ENCODE measurements at regions not wholly inside any gene's neighbourhood (a gene's known extent, or its start where the extent isn't known, plus 50 kb on each side); places are given as distances from the start of the nearest gene placed in this dataset.
"Not testable (repeated sequence)": the region's sequence is repeated elsewhere in the genome, so short reads cannot be mapped to it uniquely, and the experiment has no call there.

GRCh38 chr5:20972419-20972925 lies 984.5 kb upstream of the CDH18 start:
- peak; percentile 99 for FAIRE-seq
- TF ChIP-seq POLR2A (IDR thresholded peaks at IDR 0.05; ENCODE audit: low read depth, low read length) = peak; percentile 32; the same call in 1 of the 2 replicates

GRCh38 chr5:20959347-20959746 lies 971.3 kb upstream of the CDH18 start:
- no peak for FAIRE-seq
- DNase-seq (ENCODE audit: insufficient read length, low spot score) = no peak
- TF ChIP-seq POLR2A (IDR thresholded peaks at IDR 0.05; ENCODE audit: low read depth, low read length) = no peak

More at GRCh38 chr5:20972419-20972925, 984.5 kb upstream of the CDH18 start:
- DNase-seq (ENCODE audit: insufficient read length, low spot score) = peak; percentile 47

GRCh38 chr5:20958641-20959040 lies 970.6 kb upstream of the CDH18 start:
- TF ChIP-seq POLR2A (IDR thresholded peaks at IDR 0.05; ENCODE audit: low read depth, low read length) = no peak
- DNase-seq (ENCODE audit: insufficient read length, low spot score) = no peak
- no peak for FAIRE-seq

DNA sequence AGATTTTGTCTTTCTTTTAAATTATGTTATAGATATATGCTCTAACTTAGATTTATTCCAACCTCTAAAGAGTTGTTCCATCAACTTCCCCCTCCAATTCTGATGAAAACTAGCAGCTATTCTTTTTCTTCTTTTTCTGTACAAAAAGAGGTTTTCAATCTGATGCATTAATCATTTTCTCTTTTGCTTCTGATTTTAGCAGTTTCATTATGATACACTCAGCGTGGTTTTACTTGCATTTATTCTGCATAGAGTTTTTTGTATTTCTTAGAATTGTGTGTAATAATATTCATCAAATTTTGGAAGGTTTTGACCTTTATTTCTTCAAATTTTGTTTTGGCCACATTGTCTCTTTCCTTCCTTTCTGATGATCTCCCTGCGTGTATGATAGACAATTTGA lies 968.1 kb upstream of the CDH18 start:
- FAIRE-seq = no peak
- DNase-seq (ENCODE audit: insufficient read length, low spot score) = no peak
- TF ChIP-seq POLR2A (IDR thresholded peaks at IDR 0.05; ENCODE audit: low read depth, low read length) = no peak

- FAIRE-seq (peak; percentile 80), DNase-seq (ENCODE audit: insufficient read length, low spot score) (no peak)
- no peak for TF ChIP-seq POLR2A (IDR thresholded peaks at IDR 0.05; ENCODE audit: low read depth, low read length)
Observed at GRCh38 chr5:20949636-20950035, 961.6 kb upstream of the CDH18 start.

DNA sequence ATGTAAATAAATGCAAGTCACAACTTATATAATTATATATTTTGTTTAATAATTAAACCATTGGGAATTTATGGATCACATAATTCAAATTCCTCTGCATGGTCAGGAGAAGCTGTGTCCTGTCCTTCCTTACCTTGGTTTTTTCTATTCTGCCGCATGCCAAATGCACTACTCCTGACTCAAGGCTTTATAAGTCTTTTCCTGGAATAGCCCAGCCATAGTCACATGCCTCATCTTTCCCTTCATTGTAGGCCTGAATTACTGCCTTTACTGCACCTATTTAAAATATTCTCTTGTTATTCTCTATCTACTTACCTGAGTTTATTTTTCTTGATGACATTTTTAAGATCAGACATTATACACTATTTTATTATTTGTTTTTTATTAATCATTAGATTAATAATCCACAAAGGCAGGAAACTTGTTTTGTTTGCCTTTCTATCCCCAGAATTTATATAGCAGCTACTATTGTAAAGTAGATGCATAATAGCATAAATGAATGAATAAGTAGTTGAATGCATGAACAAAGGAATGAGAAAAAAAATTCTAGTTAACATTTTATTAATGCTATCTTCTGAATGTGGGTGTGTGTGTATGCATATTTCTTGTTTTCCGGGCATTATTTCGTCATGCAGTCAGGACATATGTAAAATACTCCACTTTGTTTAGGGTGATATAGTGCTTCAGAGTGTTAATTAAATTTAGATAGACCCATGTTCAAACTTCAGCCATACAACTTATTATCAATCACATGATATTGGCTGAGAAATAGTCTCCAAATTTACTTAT lies 955.4 kb upstream of the CDH18 start:
- DNase-seq (ENCODE audit: insufficient read length, low spot score) = not testable (repeated sequence)
- FAIRE-seq = peak; percentile 20

- not testable (repeated sequence) for DNase-seq (ENCODE audit: insufficient read length, low spot score)
- peak; percentile 57 for FAIRE-seq
Observed at GRCh38 chr5:20942603-20943002, 954.6 kb upstream of the CDH18 start.

DNA sequence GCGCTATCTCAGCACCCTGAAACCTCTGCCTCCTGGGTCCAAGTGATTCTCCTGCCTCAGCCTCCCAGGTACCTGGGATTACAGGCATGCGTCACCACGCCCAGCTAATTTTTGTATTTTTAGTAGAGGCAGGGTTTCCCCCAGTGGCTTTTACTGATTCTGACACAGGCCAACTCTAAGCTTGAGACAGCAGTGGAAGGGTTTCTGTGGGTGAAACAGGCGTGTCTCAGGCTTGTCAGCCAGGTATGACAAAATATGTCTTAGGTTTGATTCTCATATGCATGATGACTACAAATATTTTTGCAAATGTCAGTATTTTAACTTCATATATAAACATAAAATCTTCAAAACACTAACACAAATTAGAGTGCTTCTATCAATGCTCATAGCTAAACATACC lies 952.8 kb upstream of the CDH18 start:
- not testable (repeated sequence) for FAIRE-seq; DNase-seq (ENCODE audit: insufficient read length, low spot score)

- DNase-seq (ENCODE audit: insufficient read length, low spot score); FAIRE-seq: not testable (repeated sequence)
Observed at GRCh38 chr5:20890936-20891335, 902.9 kb upstream of the CDH18 start.

GRCh38 chr5:20875726-20876125 lies 887.7 kb upstream of the CDH18 start:
- not testable (repeated sequence) for DNase-seq (ENCODE audit: insufficient read length, low spot score)
- FAIRE-seq = peak; percentile 98

DNA sequence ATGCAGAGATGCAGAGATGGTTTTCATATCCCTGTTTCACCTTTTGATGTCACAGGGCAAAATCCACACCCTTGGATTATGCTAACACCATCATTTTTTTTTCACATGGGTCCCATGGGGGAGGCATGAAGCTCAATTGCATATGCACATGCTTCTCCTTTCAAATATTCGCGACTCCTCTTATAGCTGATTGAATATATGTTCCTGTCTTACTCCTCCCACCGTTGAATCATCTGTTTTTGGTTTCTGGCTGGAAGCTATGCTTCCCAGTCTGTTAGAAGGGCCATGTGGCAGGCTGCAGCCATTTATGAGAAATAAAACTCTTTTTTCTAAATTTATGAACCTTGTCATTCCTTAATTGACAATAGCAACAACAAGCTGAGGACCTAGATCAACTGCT lies 877.9 kb upstream of the CDH18 start:
- not testable (repeated sequence) for FAIRE-seq; DNase-seq (ENCODE audit: insufficient read length, low spot score)

- peak; percentile 30 for FAIRE-seq
- no peak for TF ChIP-seq POLR2A (IDR thresholded peaks at IDR 0.05; ENCODE audit: low read depth, low read length)
- no peak for DNase-seq (ENCODE audit: insufficient read length, low spot score)
Observed at GRCh38 chr5:20833081-20833627, 845.2 kb upstream of the CDH18 start.

DNA sequence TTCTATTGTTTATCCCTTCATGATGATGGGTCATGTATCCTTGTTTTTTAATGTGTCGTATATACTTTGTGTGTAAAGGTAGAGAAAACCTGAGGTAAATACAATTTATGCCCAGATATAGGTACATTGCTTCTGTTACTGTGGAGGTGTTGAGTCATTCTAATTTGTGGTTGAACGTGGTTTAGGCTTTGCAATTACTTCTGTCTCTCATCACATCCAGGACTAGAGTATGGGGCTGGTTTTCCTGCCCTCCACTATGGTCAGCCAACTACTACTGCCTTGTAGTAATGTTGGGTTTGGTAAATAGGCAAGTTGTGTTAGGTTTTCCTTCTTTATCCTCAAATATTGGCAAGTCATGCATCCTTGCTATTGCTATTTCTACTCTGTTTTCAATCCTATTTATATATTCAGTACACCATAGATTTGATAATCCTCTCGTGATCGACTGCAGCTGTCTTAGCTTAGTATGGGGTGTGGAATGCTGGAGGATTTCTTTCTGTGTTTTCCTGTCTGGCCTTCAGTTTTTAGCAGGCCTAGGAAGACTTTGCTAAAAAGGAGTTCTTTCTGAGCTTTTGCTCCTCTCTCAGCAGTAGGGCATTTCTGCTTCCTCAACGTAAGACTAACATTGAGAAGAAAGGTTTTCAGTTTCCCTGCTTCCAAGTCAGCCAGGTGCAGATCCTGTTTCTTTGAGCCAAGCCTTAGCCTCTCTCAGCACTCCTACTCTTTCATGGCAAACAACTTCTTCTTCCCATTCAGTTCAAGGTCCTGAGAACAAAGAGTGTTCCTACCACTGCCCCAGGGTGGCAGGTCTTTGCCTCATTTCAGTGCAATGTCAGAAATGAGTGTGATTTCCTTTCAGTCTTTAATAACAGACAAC lies 844.4 kb upstream of the CDH18 start:
- FAIRE-seq = peak; percentile 84
- no peak for DNase-seq (ENCODE audit: insufficient read length, low spot score)
- TF ChIP-seq POLR2A (IDR thresholded peaks at IDR 0.05; ENCODE audit: low read depth, low read length) = no peak

GRCh38 chr5:20825951-20826350 lies 838.0 kb upstream of the CDH18 start:
- DNase-seq (ENCODE audit: insufficient read length, low spot score); FAIRE-seq: not testable (repeated sequence)

- not testable (repeated sequence) for FAIRE-seq
Observed at GRCh38 chr5:20797216-20797615, 809.2 kb upstream of the CDH18 start.

GRCh38 chr5:20784755-20785154 lies 796.8 kb upstream of the CDH18 start:
- FAIRE-seq = peak; percentile 90
- not testable (repeated sequence) for DNase-seq (ENCODE audit: insufficient read length, low spot score)

More at GRCh38 chr5:20797216-20797615, 809.2 kb upstream of the CDH18 start:
- DNase-seq (ENCODE audit: insufficient read length, low spot score) = not testable (repeated sequence)

GRCh38 chr5:20783484-20783883 lies 795.5 kb upstream of the CDH18 start:
- not testable (repeated sequence) for DNase-seq (ENCODE audit: insufficient read length, low spot score); FAIRE-seq

GRCh38 chr5:20771338-20771737 lies 783.3 kb upstream of the CDH18 start:
- peak; percentile 87 for FAIRE-seq
- not testable (repeated sequence) for DNase-seq (ENCODE audit: insufficient read length, low spot score)

DNA sequence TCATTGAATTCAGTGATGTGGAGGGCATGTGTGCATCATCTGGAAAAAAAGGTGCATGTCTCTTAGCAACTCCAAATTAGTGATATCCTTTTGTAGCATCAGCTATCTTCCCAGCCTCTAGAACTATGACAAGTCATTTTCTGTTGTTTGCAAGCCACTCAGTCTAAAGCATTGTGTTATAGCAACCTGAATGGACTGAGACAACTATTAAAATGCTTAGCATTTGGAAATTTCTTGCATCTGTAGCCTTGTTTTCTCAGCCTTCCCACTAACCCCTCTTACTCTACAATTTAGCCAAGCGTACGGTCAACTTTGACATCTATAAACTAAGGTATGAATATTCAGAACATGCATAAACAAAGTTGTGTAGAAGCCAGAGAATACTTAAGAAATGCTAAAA lies 777.1 kb upstream of the CDH18 start:
- DNase-seq (ENCODE audit: insufficient read length, low spot score); FAIRE-seq: not testable (repeated sequence)

DNA sequence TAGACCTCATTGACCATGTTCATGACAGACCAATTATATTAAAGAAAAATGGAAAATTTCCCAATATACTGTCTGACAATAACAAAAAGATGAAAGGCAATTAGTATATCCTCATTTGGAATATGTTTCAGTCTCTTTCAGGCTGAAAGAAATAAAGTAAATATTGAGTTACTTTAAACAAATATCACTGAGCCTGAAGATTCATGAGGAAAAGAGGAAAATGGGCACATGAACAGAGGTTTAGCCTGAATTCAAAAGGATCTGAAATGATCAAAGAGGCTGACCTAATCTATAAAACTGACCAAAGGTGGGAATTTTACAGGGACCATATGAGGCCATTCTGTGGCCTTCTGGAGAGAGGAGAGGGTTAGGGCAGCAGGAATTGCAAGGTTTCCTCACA lies 771.5 kb upstream of the CDH18 start:
- FAIRE-seq; DNase-seq (ENCODE audit: insufficient read length, low spot score): not testable (repeated sequence)
